ENCODE measurements at regions not wholly inside any gene's neighbourhood (a gene's known extent, or its start where the extent isn't known, plus 50 kb on each side); places are given as distances from the start of the nearest gene placed in this dataset.

- ChIA-PET CTCF (ENCODE audit: unreplicated experiment) (no interaction called here), POLR2A (no interaction called here)
- Histone ChIP-seq H3K4me1 (ENCODE audit: insufficient read depth, low read length, poor library complexity, severe bottlenecking) (no peaks in the 10 kb centered on the region), H3K9me3 (ENCODE audit: low read length) (no peaks in the 10 kb centered on the region), H4K20me1 (ENCODE audit: insufficient read depth, low read length) (no peaks in the 10 kb centered on the region), H3K4me2 (ENCODE audit: low read length) (no peak overlapping the region), H3K4me3 (ENCODE audit: low read depth, low read length, poor library complexity, severe bottlenecking) (no peak overlapping the region), H3K36me3 (ENCODE audit: insufficient read depth, low read length) (no peaks in the 10 kb centered on the region), H3K79me2 (ENCODE audit: insufficient read depth, low read depth, low read length) (no peaks in the 10 kb centered on the region), H2AFZ (ENCODE audit: low read length) (no peak overlapping the region), H3K27ac (ENCODE audit: low read depth, low read length, poor library complexity, severe bottlenecking) (no peak overlapping the region), H3K9me2 (ENCODE audit: insufficient read depth, low read length) (no peaks in the 10 kb centered on the region)
- no peak for DNase-seq (ENCODE audit: low spot score)
- no TSS peak for BruUV-seq (replicated peaks)
- intact Hi-C loops (cut with micrococcal nuclease; ENCODE audit: unreplicated experiment): no loop called here
- no peak for TF ChIP-seq EZH2phosphoT487 (IDR thresholded peaks at IDR 0.05; ENCODE audit: borderline replicate concordance, low read depth, low read length)
- TF ChIP-seq, protein P1, sequence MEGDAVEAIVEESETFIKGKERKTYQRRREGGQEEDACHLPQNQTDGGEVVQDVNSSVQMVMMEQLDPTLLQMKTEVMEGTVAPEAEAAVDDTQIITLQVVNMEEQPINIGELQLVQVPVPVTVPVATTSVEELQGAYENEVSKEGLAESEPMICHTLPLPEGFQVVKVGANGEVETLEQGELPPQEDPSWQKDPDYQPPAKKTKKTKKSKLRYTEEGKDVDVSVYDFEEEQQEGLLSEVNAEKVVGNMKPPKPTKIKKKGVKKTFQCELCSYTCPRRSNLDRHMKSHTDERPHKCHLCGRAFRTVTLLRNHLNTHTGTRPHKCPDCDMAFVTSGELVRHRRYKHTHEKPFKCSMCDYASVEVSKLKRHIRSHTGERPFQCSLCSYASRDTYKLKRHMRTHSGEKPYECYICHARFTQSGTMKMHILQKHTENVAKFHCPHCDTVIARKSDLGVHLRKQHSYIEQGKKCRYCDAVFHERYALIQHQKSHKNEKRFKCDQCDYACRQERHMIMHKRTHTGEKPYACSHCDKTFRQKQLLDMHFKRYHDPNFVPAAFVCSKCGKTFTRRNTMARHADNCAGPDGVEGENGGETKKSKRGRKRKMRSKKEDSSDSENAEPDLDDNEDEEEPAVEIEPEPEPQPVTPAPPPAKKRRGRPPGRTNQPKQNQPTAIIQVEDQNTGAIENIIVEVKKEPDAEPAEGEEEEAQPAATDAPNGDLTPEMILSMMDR (conservative IDR thresholded peaks at IDR 0.05; ENCODE audit: low read length): no peak
These were observed 188.7 kb downstream of the CHRM3 start for GRCh38 chr1:239575113-239575512.

GRCh38 chr1:239583536-239583935 lies 197.2 kb downstream of the CHRM3 start:
- DNase-seq (ENCODE audit: low spot score): no peak
- ChIA-PET CTCF (ENCODE audit: unreplicated experiment) (no interaction called here), POLR2A (no interaction called here)
- Histone ChIP-seq H4K20me1 (ENCODE audit: insufficient read depth, low read length) (no peaks in the 10 kb centered on the region), H3K4me2 (ENCODE audit: low read length) (no peak overlapping the region), H2AFZ (ENCODE audit: low read length) (no peak overlapping the region), H3K4me1 (ENCODE audit: insufficient read depth, low read length, poor library complexity, severe bottlenecking) (no peaks in the 10 kb centered on the region), H3K9me3 (ENCODE audit: low read length) (no peaks in the 10 kb centered on the region), H3K9me2 (ENCODE audit: insufficient read depth, low read length) (no peaks in the 10 kb centered on the region), H3K79me2 (ENCODE audit: insufficient read depth, low read depth, low read length) (no peaks in the 10 kb centered on the region), H3K27ac (ENCODE audit: low read depth, low read length, poor library complexity, severe bottlenecking) (no peak overlapping the region), H3K36me3 (ENCODE audit: insufficient read depth, low read length) (no peaks in the 10 kb centered on the region), H3K4me3 (ENCODE audit: low read depth, low read length, poor library complexity, severe bottlenecking) (no peak overlapping the region)
- no TSS peak for BruUV-seq (replicated peaks)
- TF ChIP-seq, protein P1 (conservative IDR thresholded peaks at IDR 0.05; ENCODE audit: low read length): no peak
- TF ChIP-seq EZH2phosphoT487 (IDR thresholded peaks at IDR 0.05; ENCODE audit: borderline replicate concordance, low read depth, low read length): no peak
- intact Hi-C loops (cut with micrococcal nuclease; ENCODE audit: unreplicated experiment): no loop called here

DNA sequence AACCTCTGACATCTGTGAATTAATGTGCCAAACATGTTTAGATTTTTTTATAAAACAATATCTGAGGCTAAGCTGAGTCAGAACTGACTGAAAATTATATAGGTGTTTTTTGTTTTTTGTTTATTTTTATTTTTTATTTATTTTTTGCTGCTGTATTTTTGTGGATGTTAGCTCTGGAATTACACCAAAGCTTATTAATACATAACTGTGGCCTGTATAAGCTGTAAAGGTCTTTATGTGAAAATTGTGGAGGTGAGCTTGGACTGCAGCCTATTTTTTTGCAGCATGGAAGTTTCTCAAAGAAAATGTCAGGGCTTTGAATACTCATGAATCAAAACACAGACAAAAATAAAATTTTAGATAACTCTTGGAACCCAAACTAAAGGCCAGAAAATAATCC lies 199.8 kb downstream of the CHRM3 start:
- Histone ChIP-seq H4K20me1 (ENCODE audit: insufficient read depth, low read length) (no peaks in the 10 kb centered on the region), H3K27ac (ENCODE audit: low read depth, low read length, poor library complexity, severe bottlenecking) (no peak overlapping the region), H3K4me3 (ENCODE audit: low read depth, low read length, poor library complexity, severe bottlenecking) (no peak overlapping the region), H3K79me2 (ENCODE audit: insufficient read depth, low read depth, low read length) (no peaks in the 10 kb centered on the region), H2AFZ (ENCODE audit: low read length) (no peak overlapping the region), H3K9me3 (ENCODE audit: low read length) (no peaks in the 10 kb centered on the region), H3K4me2 (ENCODE audit: low read length) (no peak overlapping the region), H3K9me2 (ENCODE audit: insufficient read depth, low read length) (no peaks in the 10 kb centered on the region), H3K4me1 (ENCODE audit: insufficient read depth, low read length, poor library complexity, severe bottlenecking) (no peaks in the 10 kb centered on the region), H3K36me3 (ENCODE audit: insufficient read depth, low read length) (no peaks in the 10 kb centered on the region)
- intact Hi-C loops (cut with micrococcal nuclease; ENCODE audit: unreplicated experiment): no loop called here
- TF ChIP-seq, protein P1 (conservative IDR thresholded peaks at IDR 0.05; ENCODE audit: low read length): no peak
- no peak for TF ChIP-seq EZH2phosphoT487 (IDR thresholded peaks at IDR 0.05; ENCODE audit: borderline replicate concordance, low read depth, low read length)
- POLR2A ChIA-PET: interaction anchor here (0.7 kb wide), 3 partner anchors 23 to 497 kb away, joined by 3 read pairs; no protein-coding TSS in a partner anchor
- DNase-seq (ENCODE audit: low spot score): no peak
- no TSS peak for BruUV-seq (replicated peaks)
- CTCF ChIA-PET (ENCODE audit: unreplicated experiment): no interaction called here

All from OCI-LY7 (cell line).